HG03103 (cell line): ENCODE measurements at regions not wholly inside any gene's neighbourhood (a gene's known extent, or its start where the extent isn't known, plus 50 kb on each side); places are given as distances from the start of the nearest gene placed in this dataset.
"Not testable (repeated sequence)": the region's sequence is repeated elsewhere in the genome, so short reads cannot be mapped to it uniquely, and the experiment has no call there.

Experiments used
- ATAC-seq: cut with Tn5 transposase; IDR thresholded peaks from one replicate; pipeline ENCODE4 v1.9.1; 2021; ENCODE audit warnings: low read depth; ENCODE audit not compliant: unreplicated experiment

DNA sequence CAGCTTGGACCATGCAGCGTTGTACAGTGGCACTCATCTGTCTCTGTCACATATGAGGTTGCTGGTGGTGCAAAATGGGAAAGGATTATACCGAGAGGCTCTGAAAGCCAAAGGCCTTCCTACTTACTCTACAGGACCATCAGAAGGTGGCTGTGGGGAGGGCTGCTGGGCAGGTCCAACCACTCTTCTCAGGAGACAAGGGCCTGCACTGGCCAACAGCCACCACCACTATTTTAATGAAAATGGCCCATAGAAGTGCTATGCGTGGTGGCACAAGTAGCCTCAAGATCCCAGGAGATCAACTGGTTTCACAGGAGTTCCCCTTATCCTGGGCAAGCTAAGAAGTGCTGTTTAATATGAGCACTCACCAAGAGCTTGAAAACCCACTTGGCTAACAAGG lies 52.3 kb downstream of the MRPL57 start:
- no peak for ATAC-seq

- no peak for ATAC-seq
These were observed 53.0 kb downstream of the MRPL57 start for GRCh38 chr13:21229241-21230024.

- no peak for ATAC-seq
These were observed 54.1 kb downstream of the MRPL57 start for GRCh38 chr13:21230516-21230915.

DNA sequence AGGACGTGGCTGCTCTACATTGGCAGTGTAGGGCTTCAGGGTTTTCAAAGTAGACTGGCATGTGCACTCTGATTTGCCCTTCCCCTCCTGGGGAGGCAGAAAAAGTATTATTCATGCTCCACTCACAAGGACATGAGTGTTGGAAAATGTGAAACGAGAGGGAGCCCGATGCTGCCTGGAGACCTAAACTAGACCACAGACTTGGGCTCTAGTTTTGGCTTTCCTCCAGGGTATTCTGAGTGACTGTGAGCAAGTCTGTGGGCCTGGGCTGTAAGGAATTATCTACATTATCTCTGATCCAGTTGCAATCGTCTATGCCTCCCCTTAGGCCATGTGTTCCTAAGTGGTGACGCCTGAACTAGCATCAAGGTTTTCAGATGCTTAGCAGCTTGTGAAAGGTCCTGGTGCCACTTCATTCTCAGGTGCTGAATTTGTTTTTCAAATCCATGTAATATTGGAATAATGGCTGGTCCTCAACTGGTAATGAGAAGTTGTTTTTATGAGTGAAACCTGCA lies 55.0 kb downstream of the MRPL57 start:
- no peak for ATAC-seq

GRCh38 chr13:21232196-21232595 lies 55.7 kb downstream of the MRPL57 start:
- no peak for ATAC-seq

DNA sequence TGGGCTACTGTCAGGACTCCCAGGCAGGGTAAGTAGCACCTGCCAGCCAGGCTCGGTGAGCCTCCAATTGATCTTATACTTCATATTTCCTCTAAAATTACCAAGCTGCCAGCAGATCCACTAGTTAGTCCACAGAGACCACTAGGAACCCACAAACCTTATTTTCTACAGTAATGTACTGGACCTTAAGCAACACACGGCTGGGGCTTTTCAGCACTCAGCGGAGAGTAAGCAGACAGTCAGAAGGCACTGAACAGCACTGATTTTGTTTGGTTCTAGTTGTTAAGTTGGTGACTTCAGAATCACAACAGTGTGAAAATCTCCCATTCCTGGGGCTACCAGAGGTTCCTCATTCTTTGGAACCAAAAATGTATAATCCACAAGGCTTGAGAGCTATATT lies 56.1 kb downstream of the MRPL57 start:
- ATAC-seq, result no peak

GRCh38 chr13:21233086-21233485 lies 56.6 kb downstream of the MRPL57 start:
- ATAC-seq, result no peak

DNA sequence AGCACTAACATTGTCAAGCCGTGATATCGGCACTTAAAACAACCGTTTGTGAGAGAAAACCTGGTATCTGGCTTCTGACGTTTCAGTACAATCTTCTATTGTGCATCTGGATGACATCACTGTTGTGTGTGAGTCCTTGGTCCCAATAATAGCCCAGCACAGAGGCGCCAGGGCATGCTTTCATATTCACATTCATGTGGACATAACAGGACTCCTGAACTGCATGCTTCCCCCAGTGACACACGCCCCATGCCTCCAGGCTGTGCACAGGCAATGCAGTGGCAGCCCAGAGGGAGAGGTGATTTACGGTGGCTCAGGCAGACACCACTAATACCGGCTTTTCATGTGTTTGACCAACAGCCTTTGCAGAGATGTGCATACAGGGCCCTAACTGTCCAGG lies 58.1 kb downstream of the MRPL57 start:
- ATAC-seq, result no peak

- ATAC-seq, result no peak
These were observed 58.7 kb downstream of the MRPL57 start for GRCh38 chr13:21235174-21235573.

DNA sequence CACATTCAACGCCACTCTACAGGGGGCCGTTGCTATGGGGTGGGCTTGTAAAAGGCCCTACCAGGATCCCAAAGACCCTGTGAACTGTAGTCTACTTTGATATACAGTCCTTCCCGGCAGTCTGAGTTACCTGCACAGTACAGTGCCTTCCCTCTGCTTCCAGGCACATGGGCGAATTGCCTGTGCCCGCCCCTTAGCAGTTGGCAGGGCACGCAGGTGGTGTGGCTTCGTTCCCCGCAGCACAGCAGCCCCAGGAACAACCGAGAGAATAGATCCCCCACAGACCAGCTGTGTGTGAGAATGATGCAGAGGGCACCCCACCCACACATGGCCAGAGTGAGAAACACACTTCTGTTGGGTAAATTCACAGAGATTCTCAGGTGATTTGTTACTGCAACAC lies 60.6 kb downstream of the MRPL57 start:
- no peak for ATAC-seq

- ATAC-seq, result no peak
These were observed 61.8 kb downstream of the MRPL57 start for GRCh38 chr13:21238267-21238666.

DNA sequence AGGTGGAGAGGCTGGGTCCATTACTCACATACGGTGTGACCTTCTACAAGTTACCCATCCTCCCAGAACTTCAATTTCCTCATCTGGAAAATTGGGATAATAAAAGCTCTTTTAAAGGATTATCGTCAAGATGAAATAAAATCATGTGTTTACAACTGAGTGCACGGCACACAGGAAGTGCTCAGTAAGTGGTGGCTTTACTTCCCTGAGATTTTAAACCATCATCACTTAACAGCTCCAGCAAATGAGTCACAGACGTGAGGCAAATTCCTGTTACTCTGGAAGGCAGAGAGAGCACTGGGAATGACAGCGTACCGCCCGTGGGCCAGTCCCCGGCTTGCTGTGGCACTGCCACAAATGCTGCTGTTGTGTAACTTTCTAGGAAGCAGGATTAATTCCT lies 64.1 kb downstream of the MRPL57 start:
- ATAC-seq, result no peak

DNA sequence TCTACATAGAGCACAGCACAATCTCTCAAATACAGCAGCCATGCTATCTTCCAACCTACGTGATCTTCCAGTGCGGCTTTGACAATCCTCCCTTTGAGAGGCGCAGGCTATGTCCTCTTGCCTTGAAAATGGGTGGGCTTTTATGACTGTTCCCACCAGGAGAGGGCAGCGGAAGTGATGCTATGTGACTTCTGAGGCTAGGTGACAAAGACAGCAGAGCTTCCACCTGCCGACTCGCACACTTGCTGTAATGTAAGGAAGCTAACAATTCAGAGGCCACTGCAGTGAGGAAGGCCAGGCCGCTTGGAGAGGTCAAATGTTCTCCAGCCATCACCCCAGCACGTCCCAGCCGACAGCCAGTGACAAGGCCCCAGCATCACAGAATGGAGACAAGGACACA lies 65.8 kb downstream of the MRPL57 start:
- ATAC-seq, result no peak

GRCh38 chr13:21243045-21243897 lies 66.8 kb downstream of the MRPL57 start:
- ATAC-seq, result no peak

DNA sequence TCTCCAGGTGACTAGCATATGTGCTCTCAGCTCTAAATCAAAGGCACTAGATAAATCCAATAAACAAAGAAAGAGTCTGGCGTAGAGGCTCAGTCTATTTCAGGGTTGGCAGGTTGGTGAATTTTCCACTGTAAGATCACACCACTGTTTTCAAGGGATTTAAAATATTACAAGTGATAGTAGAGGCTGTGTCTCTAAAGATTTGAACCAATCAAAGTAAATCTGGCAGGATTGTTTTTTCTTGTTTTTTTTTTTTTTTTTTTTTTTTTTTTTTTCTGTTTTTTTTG lies 67.4 kb downstream of the MRPL57 start:
- ATAC-seq, result not testable (repeated sequence)

DNA sequence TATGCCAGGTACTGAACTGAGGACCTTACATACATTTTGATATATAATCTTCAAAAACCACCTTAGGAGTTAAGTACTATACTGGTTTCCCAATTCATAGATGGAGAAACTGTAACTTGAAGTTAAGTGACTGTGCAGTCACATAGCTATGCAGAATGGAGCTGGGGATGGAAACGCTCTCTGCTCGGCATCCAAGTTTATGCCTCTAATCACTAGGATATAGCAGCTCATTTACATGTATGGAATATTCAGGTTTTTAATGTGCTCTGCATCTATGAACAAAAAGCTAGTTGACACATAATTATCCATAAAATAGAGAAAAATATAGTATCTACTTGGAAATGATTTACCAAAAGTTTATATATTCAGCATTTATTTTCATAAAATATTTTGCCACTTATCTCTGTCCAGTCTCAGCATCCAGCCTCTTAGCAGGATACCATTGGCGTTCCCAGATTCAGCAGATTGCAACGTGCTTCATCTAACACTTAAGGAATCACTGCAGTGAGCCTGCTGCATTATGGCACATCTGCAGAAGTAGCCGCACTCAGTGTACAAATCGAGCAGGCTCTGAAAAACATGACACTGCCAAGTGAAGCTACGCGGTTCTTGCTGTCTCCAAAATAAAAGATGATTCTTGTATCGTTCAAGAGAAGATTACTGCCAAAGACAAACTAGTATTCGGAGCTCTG lies 70.4 kb downstream of the MRPL57 start:
- ATAC-seq, result no peak

- no peak for ATAC-seq
These were observed 79.9 kb downstream of the MRPL57 start for GRCh38 chr13:21256351-21256761.

DNA sequence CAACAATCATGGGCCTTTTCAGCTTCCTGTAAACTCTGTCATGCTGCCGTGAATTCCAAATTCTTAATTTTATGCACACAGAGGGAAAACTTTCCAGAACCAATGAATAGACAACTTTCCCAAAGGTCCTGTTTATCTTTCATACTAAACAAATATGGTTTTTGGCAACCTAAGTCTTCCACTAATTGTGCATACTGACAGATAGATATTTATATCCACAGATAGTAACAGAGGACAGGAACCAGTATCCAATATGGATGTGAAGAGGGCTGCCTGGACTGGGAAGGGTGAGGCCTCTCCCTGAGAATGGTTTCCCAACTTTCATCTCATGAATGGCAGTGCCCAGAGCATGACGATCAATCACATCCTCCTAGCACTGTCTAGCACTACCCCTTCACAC lies 80.4 kb downstream of the MRPL57 start:
- no peak for ATAC-seq

- ATAC-seq, result no peak
These were observed 83.4 kb downstream of the MRPL57 start for GRCh38 chr13:21259571-21260455.

DNA sequence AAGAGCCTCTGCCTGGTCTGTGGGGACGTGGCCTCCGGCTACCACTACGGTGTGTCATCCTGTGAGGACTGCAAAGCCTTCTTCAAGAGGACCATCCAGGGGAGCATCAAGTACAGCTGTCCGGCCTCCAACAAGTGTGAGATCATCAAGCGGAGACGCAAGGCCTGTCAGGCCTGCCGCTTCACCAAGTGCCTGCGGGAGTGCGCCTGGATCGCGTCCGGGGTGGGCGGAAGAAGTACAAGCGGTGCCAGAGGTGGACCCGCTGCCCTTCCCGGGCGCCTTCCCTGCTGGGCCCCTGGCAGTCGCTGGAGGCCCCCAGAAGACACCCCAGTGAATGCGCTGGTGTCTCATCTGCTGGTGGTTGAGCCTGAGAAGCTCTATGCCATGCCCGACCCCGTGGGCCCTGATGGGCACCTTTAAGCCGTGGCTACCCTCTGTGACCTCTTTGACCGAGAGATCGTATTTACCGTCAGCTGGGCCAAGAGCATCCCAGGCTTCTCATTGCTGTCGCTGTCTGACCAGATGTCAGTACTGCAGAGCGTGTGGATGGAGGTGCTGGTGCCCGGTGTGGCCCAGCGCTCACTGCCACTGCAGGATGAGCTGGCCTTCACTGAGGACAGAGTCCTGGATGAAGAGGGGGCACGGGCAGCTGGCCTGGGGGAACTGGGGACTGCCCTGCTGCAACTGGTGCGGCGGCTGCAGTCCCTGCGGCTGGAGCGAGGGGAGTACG lies 84.3 kb downstream of the MRPL57 start:
- ATAC-seq, result not testable (repeated sequence)
